Coronary artery (tissue), 2 donors: ENCODE measurements at regions not wholly inside any gene's neighbourhood (a gene's known extent, or its start where the extent isn't known, plus 50 kb on each side); places are given as distances from the start of the nearest gene placed in this dataset.

Experiments
- DNase-seq: peaks from one replicate; pipeline ENCODE4 v3.0.0-alpha.2; 2017; ENCODE audit warnings: low spot score
- H3K27ac ChIP-seq, 2 donors: fragments of 200-600 bp; sonication (generic); one replicate each; pipeline ENCODE4 v1.5.1; 2016 to 2019
- H3K4me3 ChIP-seq: fragments of 200-600 bp; sonication (generic); 2 replicates; pipeline ENCODE4 v1.5.1; 2016; ENCODE audit warnings: mild to moderate bottlenecking, moderate library complexity
- TF ChIP-seq, protein P1 (sequence below): fragments of 200-600 bp; sonication (generic); IDR thresholded peaks from one replicate; pipeline ENCODE4 v1.5.1; 2019; ENCODE audit warnings: antibody characterized with exemption

- no peak for DNase-seq
- no peak overlapping the region for H3K4me3 ChIP-seq
- H3K27ac ChIP-seq: no peak overlapping the region
- TF ChIP-seq, protein P1, sequence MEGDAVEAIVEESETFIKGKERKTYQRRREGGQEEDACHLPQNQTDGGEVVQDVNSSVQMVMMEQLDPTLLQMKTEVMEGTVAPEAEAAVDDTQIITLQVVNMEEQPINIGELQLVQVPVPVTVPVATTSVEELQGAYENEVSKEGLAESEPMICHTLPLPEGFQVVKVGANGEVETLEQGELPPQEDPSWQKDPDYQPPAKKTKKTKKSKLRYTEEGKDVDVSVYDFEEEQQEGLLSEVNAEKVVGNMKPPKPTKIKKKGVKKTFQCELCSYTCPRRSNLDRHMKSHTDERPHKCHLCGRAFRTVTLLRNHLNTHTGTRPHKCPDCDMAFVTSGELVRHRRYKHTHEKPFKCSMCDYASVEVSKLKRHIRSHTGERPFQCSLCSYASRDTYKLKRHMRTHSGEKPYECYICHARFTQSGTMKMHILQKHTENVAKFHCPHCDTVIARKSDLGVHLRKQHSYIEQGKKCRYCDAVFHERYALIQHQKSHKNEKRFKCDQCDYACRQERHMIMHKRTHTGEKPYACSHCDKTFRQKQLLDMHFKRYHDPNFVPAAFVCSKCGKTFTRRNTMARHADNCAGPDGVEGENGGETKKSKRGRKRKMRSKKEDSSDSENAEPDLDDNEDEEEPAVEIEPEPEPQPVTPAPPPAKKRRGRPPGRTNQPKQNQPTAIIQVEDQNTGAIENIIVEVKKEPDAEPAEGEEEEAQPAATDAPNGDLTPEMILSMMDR: no peak
These were observed 219.8 kb upstream of the GYPA start for GRCh38 chr4:144360146-144360793.

GRCh38 chr4:144362366-144362765, 221.8 kb upstream of the GYPA start:
- no peak overlapping the region for H3K4me3 ChIP-seq
- no peak for DNase-seq
- TF ChIP-seq, protein P1: no peak
- no peak overlapping the region for H3K27ac ChIP-seq

DNA sequence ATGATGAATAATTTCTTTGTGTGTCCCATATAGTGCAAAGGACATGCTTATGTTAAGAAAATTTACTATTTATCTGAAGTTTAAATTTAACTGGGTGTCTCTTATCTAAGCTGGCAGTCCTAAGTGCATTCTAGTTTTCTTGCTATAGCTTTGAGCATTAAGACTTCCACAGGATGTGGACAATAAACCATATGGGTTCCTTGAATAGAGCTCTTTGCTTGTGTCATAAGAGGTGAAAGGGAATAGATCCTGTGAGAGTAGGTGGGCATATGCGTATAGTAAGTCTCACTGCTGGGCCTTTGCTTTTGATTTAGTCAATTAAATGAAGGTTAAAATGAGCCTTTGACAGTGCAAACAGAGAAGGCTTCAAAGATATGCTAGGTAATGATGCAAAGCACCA, 223.4 kb upstream of the GYPA start:
- Histone ChIP-seq H3K27ac (no peak overlapping the region), H3K4me3 (no peak overlapping the region)
- no peak for DNase-seq
- TF ChIP-seq, protein P1: no peak

DNA sequence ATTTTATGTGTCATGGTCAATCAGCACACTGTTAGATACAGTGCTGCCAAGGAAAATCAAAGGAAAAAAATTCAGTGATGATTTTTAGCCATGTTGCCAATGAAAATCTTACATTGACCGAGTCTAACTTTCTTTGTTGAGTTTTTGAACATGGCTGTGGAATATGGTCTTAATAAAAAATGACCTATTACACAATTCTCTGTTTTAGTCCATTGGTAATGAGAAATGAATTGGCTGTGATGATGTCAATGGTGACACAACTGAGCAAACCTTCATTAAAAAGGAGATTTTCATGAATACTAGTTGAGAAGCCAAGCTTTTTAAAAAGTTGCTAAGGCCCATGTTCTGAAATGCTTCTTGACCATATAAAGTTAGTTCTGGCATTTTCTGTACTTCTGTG, 225.9 kb upstream of the GYPA start:
- no peak for DNase-seq
- Histone ChIP-seq H3K4me3 (no peak overlapping the region), H3K27ac (no peak overlapping the region)
- TF ChIP-seq, protein P1: no peak

GRCh38 chr4:144371485-144371884, 231.0 kb upstream of the GYPA start:
- Histone ChIP-seq H3K4me3 (no peak overlapping the region), H3K27ac (no peak overlapping the region)
- no peak for DNase-seq
- TF ChIP-seq, protein P1: no peak

DNA sequence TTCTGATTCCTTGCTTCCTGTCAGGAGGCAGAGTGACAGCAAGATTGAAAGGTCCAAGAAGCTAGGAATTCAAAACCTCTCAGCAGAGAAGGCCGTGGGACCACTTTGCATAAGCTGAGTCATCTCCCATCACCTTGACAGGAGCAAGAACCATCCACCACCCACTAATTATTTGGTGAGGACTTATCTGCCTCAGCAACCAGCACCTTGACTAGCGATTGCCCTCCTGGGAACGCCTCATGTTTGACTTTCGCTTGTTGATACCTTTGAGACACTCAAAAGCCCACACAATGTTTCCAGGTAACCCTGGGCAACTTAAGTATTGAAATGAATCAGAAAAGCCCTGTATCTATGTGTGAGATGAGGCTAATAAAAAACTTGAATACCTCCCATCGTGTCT, 233.5 kb upstream of the GYPA start:
- Histone ChIP-seq H3K27ac (no peak overlapping the region), H3K4me3 (no peak overlapping the region)
- no peak for DNase-seq
- TF ChIP-seq, protein P1: no peak

GRCh38 chr4:144376866-144377265, 236.3 kb upstream of the GYPA start:
- TF ChIP-seq, protein P1: no peak
- DNase-seq: no peak
- no peak overlapping the region for H3K4me3 ChIP-seq
- H3K27ac ChIP-seq: no peak overlapping the region
